ENCODE measurements at regions not wholly inside any gene's neighbourhood (a gene's known extent, or its start where the extent isn't known, plus 50 kb on each side); places are given as distances from the start of the nearest gene placed in this dataset.

GRCh38 chr2:240343548-240343947 is 91.9 kb upstream of the GPC1 start:
- intact Hi-C loops (cut with micrococcal nuclease) = no loop called here
- TF ChIP-seq EZH2phosphoT487 (IDR thresholded peaks at IDR 0.05; ENCODE audit: borderline replicate concordance, low read length) = no peak
- TF ChIP-seq EZH2 (IDR thresholded peaks at IDR 0.05; ENCODE audit: low read length, unreplicated experiment) = no peak
- no peak for TF ChIP-seq CTCF (conservative IDR thresholded peaks at IDR 0.05; ENCODE audit: low read depth, low read length)

GRCh38 chr2:240344904-240345303 is 90.6 kb upstream of the GPC1 start:
- BruUV-seq (replicated peaks) = no TSS peak
- intact Hi-C loops (cut with micrococcal nuclease) = no loop called here
- ATAC-seq = no peak

More at GRCh38 chr2:240343548-240343947, 91.9 kb upstream of the GPC1 start:
- no peak overlapping the region for H3K4me3 ChIP-seq (ENCODE audit: low read length)
- H3K27me3 ChIP-seq (ENCODE audit: low read length) = no peaks in the 10 kb centered on the region
- H3F3A ChIP-seq (ENCODE audit: low read length, unreplicated experiment) = no peaks in the 10 kb centered on the region
- H4K20me1 ChIP-seq (ENCODE audit: low read length) = no peaks in the 10 kb centered on the region
- peaks cover 6% of the 10 kb centered on the region; the same call in 1 of the 2 replicates for H3K9me3 ChIP-seq (ENCODE audit: low read length)
- CTCF ChIA-PET = no interaction called here
- DNase-seq = no peak
- H3K79me2 ChIP-seq (ENCODE audit: low read length) = no peaks in the 10 kb centered on the region
- no peak for ATAC-seq
- H3K9ac ChIP-seq (ENCODE audit: low read length) = no peak overlapping the region
- no peaks in the 10 kb centered on the region for H3K9me2 ChIP-seq (replicated peaks; ENCODE audit: low read length)
- H3K4me1 ChIP-seq (ENCODE audit: insufficient read depth, low read length) = no peaks in the 10 kb centered on the region
- H3K4me2 ChIP-seq (ENCODE audit: low read length) = no peak overlapping the region
- no TSS peak for BruUV-seq (replicated peaks)
- H2AFZ ChIP-seq (ENCODE audit: low read length) = no peak overlapping the region
- POLR2A ChIA-PET (ENCODE audit: unreplicated experiment) = no interaction called here
- H3K27ac ChIP-seq (ENCODE audit: low read length) = no peak overlapping the region
- H3K36me3 ChIP-seq (ENCODE audit: low read depth, low read length) = no peaks in the 10 kb centered on the region

More at GRCh38 chr2:240344904-240345303, 90.6 kb upstream of the GPC1 start:
- TF ChIP-seq CTCF (conservative IDR thresholded peaks at IDR 0.05; ENCODE audit: low read depth, low read length) = no peak
- no peak for TF ChIP-seq EZH2 (IDR thresholded peaks at IDR 0.05; ENCODE audit: low read length, unreplicated experiment)
- TF ChIP-seq EZH2phosphoT487 (IDR thresholded peaks at IDR 0.05; ENCODE audit: borderline replicate concordance, low read length) = no peak
- ChIA-PET CTCF (no interaction called here), POLR2A (ENCODE audit: unreplicated experiment) (no interaction called here)
- Histone ChIP-seq H3K79me2 (ENCODE audit: low read length) (no peaks in the 10 kb centered on the region), H3F3A (ENCODE audit: low read length, unreplicated experiment) (no peaks in the 10 kb centered on the region), H3K9me2 (replicated peaks; ENCODE audit: low read length) (no peaks in the 10 kb centered on the region), H3K4me3 (ENCODE audit: low read length) (no peak overlapping the region), H3K27ac (ENCODE audit: low read length) (no peak overlapping the region), H3K9ac (ENCODE audit: low read length) (no peak overlapping the region), H3K27me3 (ENCODE audit: low read length) (no peaks in the 10 kb centered on the region), H3K4me2 (ENCODE audit: low read length) (no peak overlapping the region), H4K20me1 (ENCODE audit: low read length) (no peaks in the 10 kb centered on the region), H3K9me3 (ENCODE audit: low read length) (peaks cover 6% of the 10 kb centered on the region; the same call in 1 of the 2 replicates), H3K4me1 (ENCODE audit: insufficient read depth, low read length) (no peaks in the 10 kb centered on the region), H3K36me3 (ENCODE audit: low read depth, low read length) (no peaks in the 10 kb centered on the region), H2AFZ (ENCODE audit: low read length) (no peak overlapping the region)
- no peak for DNase-seq
